ENCODE measurements at regions not wholly inside any gene's neighbourhood (a gene's known extent, or its start where the extent isn't known, plus 50 kb on each side); places are given as distances from the start of the nearest gene placed in this dataset.

DNA sequence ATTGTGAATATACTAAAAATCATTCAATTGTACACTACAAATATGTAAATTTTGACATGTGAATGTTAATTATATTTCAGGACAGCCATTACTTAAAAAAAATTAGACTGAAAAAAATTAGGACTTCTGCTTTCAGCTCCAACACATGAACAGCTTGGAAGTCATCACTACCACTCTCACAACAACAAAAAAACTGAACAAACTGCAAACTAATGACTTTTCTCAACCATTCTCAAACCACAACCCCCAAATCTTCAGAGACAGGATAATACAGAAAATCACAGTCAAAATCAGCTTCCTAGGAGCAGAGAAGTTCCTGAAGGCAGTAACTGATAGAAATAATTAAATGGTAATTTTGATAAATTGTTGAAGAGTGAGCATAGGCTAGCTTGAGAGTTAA is 686.4 kb downstream of the TLE1 start:
- no peak overlapping the region for H4K91ac ChIP-seq (ENCODE audit: low read depth, low read length, poor library complexity)
- no peaks in the 10 kb centered on the region for H3K4me1 ChIP-seq (ENCODE audit: control insufficient read depth in 2 of 2, insufficient read depth in 1 of 2, low read depth in 1 of 2, low read length in 2 of 2)
- no peak overlapping the region for H2AFZ ChIP-seq (ENCODE audit: low read length)
- no peak overlapping the region for H2AK5ac ChIP-seq (ENCODE audit: low read depth, low read length)
- no peak overlapping the region for H3K14ac ChIP-seq (ENCODE audit: low read length)
- no peak overlapping the region for H2BK15ac ChIP-seq (ENCODE audit: low read length)
- no peaks in the 10 kb centered on the region for H3K36me3 ChIP-seq (replicated peaks in 1 of 2; ENCODE audit: control insufficient read depth in 2 of 2, insufficient read depth in 2 of 2, low read length in 2 of 2)
- H3K27me3 ChIP-seq (ENCODE audit: control insufficient read depth in 3 of 3, insufficient read depth in 3 of 3, low read depth in 1 of 3, low read length in 3 of 3) = no peaks in the 10 kb centered on the region
- no peak overlapping the region for H3K4ac ChIP-seq (ENCODE audit: low read length)
- H3K27ac ChIP-seq (replicated peaks; ENCODE audit: low read length) = no peak overlapping the region
- no peaks in the 10 kb centered on the region for H3K9me3 ChIP-seq (replicated peaks in 1 of 2; ENCODE audit: control insufficient read depth in 2 of 2, insufficient read depth in 1 of 2, low read depth in 1 of 2, low read length in 2 of 2)
- H3K18ac ChIP-seq (ENCODE audit: low read length) = no peak overlapping the region
- H2BK12ac ChIP-seq (ENCODE audit: low read length) = no peak overlapping the region
- H3K9ac ChIP-seq (ENCODE audit: low read depth, low read length, poor library complexity) = no peak overlapping the region
- H2BK5ac ChIP-seq (ENCODE audit: low read length) = no peak overlapping the region
- H3K79me1 ChIP-seq (ENCODE audit: low read depth, low read length) = no peaks in the 10 kb centered on the region
- no peak for DNase-seq (ENCODE audit: low spot score)
- no peak overlapping the region for H3K4me3 ChIP-seq (ENCODE audit: low read length in 2 of 2)
- H2BK120ac ChIP-seq (ENCODE audit: low read depth, low read length) = no peak overlapping the region
- no peak overlapping the region for H3K23ac ChIP-seq (ENCODE audit: low read depth, low read length, poor library complexity)
- H3K4me2 ChIP-seq (ENCODE audit: insufficient read depth, low read length, poor library complexity, severe bottlenecking) = no peak overlapping the region
- H4K8ac ChIP-seq (ENCODE audit: low read depth, low read length) = no peak overlapping the region

- Histone ChIP-seq H4K8ac (ENCODE audit: low read depth, low read length) (no peak overlapping the region), H3K14ac (ENCODE audit: low read length) (no peak overlapping the region), H3K27me3 (ENCODE audit: control insufficient read depth in 3 of 3, insufficient read depth in 3 of 3, low read depth in 1 of 3, low read length in 3 of 3) (no peaks in the 10 kb centered on the region), H2BK12ac (ENCODE audit: low read length) (no peak overlapping the region), H3K4me3 (ENCODE audit: low read length in 2 of 2) (no peak overlapping the region), H3K36me3 (replicated peaks in 1 of 2; ENCODE audit: control insufficient read depth in 2 of 2, insufficient read depth in 2 of 2, low read length in 2 of 2) (no peaks in the 10 kb centered on the region), H2AK5ac (ENCODE audit: low read depth, low read length) (no peak overlapping the region), H2BK120ac (ENCODE audit: low read depth, low read length) (no peak overlapping the region), H3K18ac (ENCODE audit: low read length) (no peak overlapping the region), H3K4me2 (ENCODE audit: insufficient read depth, low read length, poor library complexity, severe bottlenecking) (no peak overlapping the region), H2AFZ (ENCODE audit: low read length) (no peak overlapping the region), H2BK5ac (ENCODE audit: low read length) (no peak overlapping the region), H3K9ac (ENCODE audit: low read depth, low read length, poor library complexity) (no peak overlapping the region), H3K23ac (ENCODE audit: low read depth, low read length, poor library complexity) (no peak overlapping the region), H2BK15ac (ENCODE audit: low read length) (no peak overlapping the region), H4K91ac (ENCODE audit: low read depth, low read length, poor library complexity) (no peak overlapping the region), H3K9me3 (replicated peaks in 1 of 2; ENCODE audit: control insufficient read depth in 2 of 2, insufficient read depth in 1 of 2, low read depth in 1 of 2, low read length in 2 of 2) (no peaks in the 10 kb centered on the region), H3K27ac (replicated peaks; ENCODE audit: low read length) (no peak overlapping the region), H3K79me1 (ENCODE audit: low read depth, low read length) (no peaks in the 10 kb centered on the region), H3K4ac (ENCODE audit: low read length) (no peak overlapping the region), H3K4me1 (ENCODE audit: control insufficient read depth in 2 of 2, insufficient read depth in 1 of 2, low read depth in 1 of 2, low read length in 2 of 2) (no peaks in the 10 kb centered on the region)
- no peak for DNase-seq (ENCODE audit: low spot score)
- WGBS, 2 donors (ENCODE audit: extremely low coverage in 2 of 2, insufficient read length in 2 of 2, insufficient replicate concordance in 1 of 2) = no CpG with 5 or more reads among the region's 3 CpGs
Measured at GRCh38 chr9:81002242-81002641, 687.1 kb downstream of the TLE1 start.

DNA sequence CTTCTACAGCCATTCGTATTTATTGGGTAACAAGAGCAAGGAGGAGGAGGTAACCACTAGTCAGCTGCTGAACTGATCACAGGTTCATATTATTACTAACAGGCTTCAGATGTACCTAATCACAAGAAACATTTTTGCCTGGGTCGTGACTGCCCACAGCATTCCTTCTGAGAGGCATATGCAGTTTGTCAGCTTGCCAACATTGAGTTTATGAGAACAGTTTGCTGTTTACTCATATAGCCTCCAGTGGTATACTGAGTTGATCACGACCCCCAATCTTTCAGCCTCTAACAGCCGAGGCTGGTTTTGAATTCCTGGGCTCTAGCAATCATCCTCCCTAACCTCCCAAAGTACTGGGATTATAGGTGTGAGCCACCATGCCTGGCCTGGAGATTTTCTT is 693.6 kb downstream of the TLE1 start:
- Histone ChIP-seq H2BK120ac (ENCODE audit: low read depth, low read length) (no peak overlapping the region), H2BK12ac (ENCODE audit: low read length) (no peak overlapping the region), H2AK5ac (ENCODE audit: low read depth, low read length) (no peak overlapping the region), H3K23ac (ENCODE audit: low read depth, low read length, poor library complexity) (no peak overlapping the region), H3K79me1 (ENCODE audit: low read depth, low read length) (no peaks in the 10 kb centered on the region), H3K4me3 (ENCODE audit: low read length in 2 of 2) (no peak overlapping the region), H3K27ac (replicated peaks; ENCODE audit: low read length) (no peak overlapping the region), H3K4ac (ENCODE audit: low read length) (no peak overlapping the region), H3K4me1 (ENCODE audit: control insufficient read depth in 2 of 2, insufficient read depth in 1 of 2, low read depth in 1 of 2, low read length in 2 of 2) (no peaks in the 10 kb centered on the region), H4K91ac (ENCODE audit: low read depth, low read length, poor library complexity) (no peak overlapping the region), H3K14ac (ENCODE audit: low read length) (no peak overlapping the region), H2BK15ac (ENCODE audit: low read length) (no peak overlapping the region), H3K9me3 (replicated peaks in 1 of 2; ENCODE audit: control insufficient read depth in 2 of 2, insufficient read depth in 1 of 2, low read depth in 1 of 2, low read length in 2 of 2) (no peaks in the 10 kb centered on the region), H4K8ac (ENCODE audit: low read depth, low read length) (no peak overlapping the region), H3K36me3 (replicated peaks in 1 of 2; ENCODE audit: control insufficient read depth in 2 of 2, insufficient read depth in 2 of 2, low read length in 2 of 2) (no peaks in the 10 kb centered on the region), H3K18ac (ENCODE audit: low read length) (no peak overlapping the region), H3K4me2 (ENCODE audit: insufficient read depth, low read length, poor library complexity, severe bottlenecking) (no peak overlapping the region), H2AFZ (ENCODE audit: low read length) (no peak overlapping the region), H3K27me3 (ENCODE audit: control insufficient read depth in 3 of 3, insufficient read depth in 3 of 3, low read depth in 1 of 3, low read length in 3 of 3) (no peaks in the 10 kb centered on the region), H2BK5ac (ENCODE audit: low read length) (no peak overlapping the region), H3K9ac (ENCODE audit: low read depth, low read length, poor library complexity) (no peak overlapping the region)
- WGBS, 2 donors (ENCODE audit: extremely low coverage in 2 of 2, insufficient read length in 2 of 2, insufficient replicate concordance in 1 of 2) = no CpG with 5 or more reads among the region's 4 CpGs
- DNase-seq (ENCODE audit: low spot score) = no peak

DNA sequence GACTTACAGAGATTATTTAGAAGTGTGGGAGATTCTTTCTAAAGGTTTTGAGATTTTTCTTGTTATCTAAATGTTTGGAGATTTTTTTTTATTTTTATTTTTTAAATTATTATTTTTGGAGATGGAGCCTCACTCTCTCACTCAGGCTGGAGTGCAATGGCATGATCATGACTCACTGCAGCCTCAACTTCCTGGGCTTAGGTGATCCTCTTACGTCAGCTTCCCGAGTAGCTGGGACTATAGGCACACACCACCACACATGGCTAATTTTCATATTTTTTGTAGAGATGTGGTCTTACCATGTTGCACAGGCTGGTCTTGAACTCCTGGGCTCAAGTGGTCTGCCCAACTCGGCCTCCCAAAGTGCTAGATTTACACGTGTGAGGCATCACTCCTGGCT is 694.5 kb downstream of the TLE1 start:
- Histone ChIP-seq H3K18ac (ENCODE audit: low read length) (no peak overlapping the region), H3K14ac (ENCODE audit: low read length) (no peak overlapping the region), H2AFZ (ENCODE audit: low read length) (no peak overlapping the region), H4K8ac (ENCODE audit: low read depth, low read length) (no peak overlapping the region), H3K27ac (replicated peaks; ENCODE audit: low read length) (no peak overlapping the region), H2BK15ac (ENCODE audit: low read length) (no peak overlapping the region), H3K9ac (ENCODE audit: low read depth, low read length, poor library complexity) (no peak overlapping the region), H2BK5ac (ENCODE audit: low read length) (no peak overlapping the region), H2BK120ac (ENCODE audit: low read depth, low read length) (no peak overlapping the region), H3K4ac (ENCODE audit: low read length) (no peak overlapping the region), H2AK5ac (ENCODE audit: low read depth, low read length) (no peak overlapping the region), H3K36me3 (replicated peaks in 1 of 2; ENCODE audit: control insufficient read depth in 2 of 2, insufficient read depth in 2 of 2, low read length in 2 of 2) (no peaks in the 10 kb centered on the region), H3K9me3 (replicated peaks in 1 of 2; ENCODE audit: control insufficient read depth in 2 of 2, insufficient read depth in 1 of 2, low read depth in 1 of 2, low read length in 2 of 2) (no peaks in the 10 kb centered on the region), H3K4me3 (ENCODE audit: low read length in 2 of 2) (no peak overlapping the region), H3K4me1 (ENCODE audit: control insufficient read depth in 2 of 2, insufficient read depth in 1 of 2, low read depth in 1 of 2, low read length in 2 of 2) (no peaks in the 10 kb centered on the region), H3K4me2 (ENCODE audit: insufficient read depth, low read length, poor library complexity, severe bottlenecking) (no peak overlapping the region), H4K91ac (ENCODE audit: low read depth, low read length, poor library complexity) (no peak overlapping the region), H3K79me1 (ENCODE audit: low read depth, low read length) (no peaks in the 10 kb centered on the region), H3K23ac (ENCODE audit: low read depth, low read length, poor library complexity) (no peak overlapping the region), H2BK12ac (ENCODE audit: low read length) (no peak overlapping the region), H3K27me3 (ENCODE audit: control insufficient read depth in 3 of 3, insufficient read depth in 3 of 3, low read depth in 1 of 3, low read length in 3 of 3) (no peaks in the 10 kb centered on the region)
- DNase-seq (ENCODE audit: low spot score) = no peak
- WGBS, 2 donors (ENCODE audit: extremely low coverage in 2 of 2, insufficient read length in 2 of 2, insufficient replicate concordance in 1 of 2) = no CpG with 5 or more reads among the region's 4 CpGs
